ENCODE measurements at regions not wholly inside any gene's neighbourhood (a gene's known extent, or its start where the extent isn't known, plus 50 kb on each side); places are given as distances from the start of the nearest gene placed in this dataset.

GRCh38 chr2:120435671-120436459 is 89.9 kb downstream of the INHBB start:
- H3K4me1 ChIP-seq (ENCODE audit: control insufficient read depth in 2 of 2, insufficient read depth in 1 of 2, low read depth in 1 of 2, low read length in 2 of 2), result no peaks in the 10 kb centered on the region
- H2AFZ ChIP-seq (ENCODE audit: low read length), result no peak overlapping the region
- peak overlapping the region; percentile 63 for H3K18ac ChIP-seq (ENCODE audit: low read length)
- H2BK120ac ChIP-seq (ENCODE audit: low read depth, low read length), result no peak overlapping the region
- H3K4me2 ChIP-seq (ENCODE audit: insufficient read depth, low read length, poor library complexity, severe bottlenecking), result no peak overlapping the region
- no peak overlapping the region for H4K91ac ChIP-seq (ENCODE audit: low read depth, low read length, poor library complexity)
- H3K36me3 ChIP-seq (replicated peaks in 1 of 2; ENCODE audit: control insufficient read depth in 2 of 2, insufficient read depth in 2 of 2, low read length in 2 of 2), result no peaks in the 10 kb centered on the region
- DNase-seq (ENCODE audit: low spot score), result no peak
- H2BK12ac ChIP-seq (ENCODE audit: low read length), result no peak overlapping the region
- H3K14ac ChIP-seq (ENCODE audit: low read length), result no peak overlapping the region
- H3K27ac ChIP-seq (replicated peaks; ENCODE audit: low read length), result no peak overlapping the region
- H3K27me3 ChIP-seq (ENCODE audit: control insufficient read depth in 3 of 3, insufficient read depth in 3 of 3, low read depth in 1 of 3, low read length in 3 of 3), result peaks cover 0 to 82% (median 22%) of the 10 kb centered on the region in 3 experiments
- no peaks in the 10 kb centered on the region for H3K9me3 ChIP-seq (replicated peaks in 1 of 2; ENCODE audit: control insufficient read depth in 2 of 2, insufficient read depth in 1 of 2, low read depth in 1 of 2, low read length in 2 of 2)
- H4K8ac ChIP-seq (ENCODE audit: low read depth, low read length), result no peak overlapping the region
- H3K4me3 ChIP-seq (ENCODE audit: low read length in 2 of 2), result no peak overlapping the region
- peak overlapping the region; percentile 61 for H2AK5ac ChIP-seq (ENCODE audit: low read depth, low read length)
- no peak overlapping the region for H3K9ac ChIP-seq (ENCODE audit: low read depth, low read length, poor library complexity)
- H2BK15ac ChIP-seq (ENCODE audit: low read length), result peak overlapping the region; percentile 61
- H2BK5ac ChIP-seq (ENCODE audit: low read length), result no peak overlapping the region
- no CpG with 5 or more reads among the region's 11 CpGs for WGBS, 2 donors (ENCODE audit: extremely low coverage in 2 of 2, insufficient read length in 2 of 2, insufficient replicate concordance in 1 of 2)
- no peaks in the 10 kb centered on the region for H3K79me1 ChIP-seq (ENCODE audit: low read depth, low read length)
- peak overlapping the region; percentile 49 for H3K23ac ChIP-seq (ENCODE audit: low read depth, low read length, poor library complexity)
- H3K4ac ChIP-seq (ENCODE audit: low read length), result peak overlapping the region; percentile 30

GRCh38 chr2:120436460-120436739 is 90.5 kb downstream of the INHBB start:
- Histone ChIP-seq H2BK12ac (ENCODE audit: low read length) (no peak overlapping the region), H3K27me3 (ENCODE audit: control insufficient read depth in 3 of 3, insufficient read depth in 3 of 3, low read depth in 1 of 3, low read length in 3 of 3) (peaks cover 0 to 83% (median 27%) of the 10 kb centered on the region in 3 experiments), H2AFZ (ENCODE audit: low read length) (no peak overlapping the region), H3K9ac (ENCODE audit: low read depth, low read length, poor library complexity) (no peak overlapping the region), H4K8ac (ENCODE audit: low read depth, low read length) (no peak overlapping the region), H3K23ac (ENCODE audit: low read depth, low read length, poor library complexity) (no peak overlapping the region), H3K9me3 (replicated peaks in 1 of 2; ENCODE audit: control insufficient read depth in 2 of 2, insufficient read depth in 1 of 2, low read depth in 1 of 2, low read length in 2 of 2) (no peaks in the 10 kb centered on the region), H3K36me3 (replicated peaks in 1 of 2; ENCODE audit: control insufficient read depth in 2 of 2, insufficient read depth in 2 of 2, low read length in 2 of 2) (no peaks in the 10 kb centered on the region), H2BK5ac (ENCODE audit: low read length) (no peak overlapping the region), H3K4me1 (ENCODE audit: control insufficient read depth in 2 of 2, insufficient read depth in 1 of 2, low read depth in 1 of 2, low read length in 2 of 2) (peaks cover 0 to 4% of the 10 kb centered on the region in 2 donors), H3K27ac (replicated peaks; ENCODE audit: low read length) (no peak overlapping the region), H3K14ac (ENCODE audit: low read length) (no peak overlapping the region), H3K18ac (ENCODE audit: low read length) (no peak overlapping the region), H2BK120ac (ENCODE audit: low read depth, low read length) (no peak overlapping the region), H3K79me1 (ENCODE audit: low read depth, low read length) (no peaks in the 10 kb centered on the region), H2BK15ac (ENCODE audit: low read length) (no peak overlapping the region), H3K4me3 (ENCODE audit: low read length in 2 of 2) (no peak overlapping the region), H4K91ac (ENCODE audit: low read depth, low read length, poor library complexity) (no peak overlapping the region), H3K4me2 (ENCODE audit: insufficient read depth, low read length, poor library complexity, severe bottlenecking) (no peak overlapping the region), H3K4ac (ENCODE audit: low read length) (no peak overlapping the region), H2AK5ac (ENCODE audit: low read depth, low read length) (no peak overlapping the region)
- DNase-seq (ENCODE audit: low spot score), result no peak
- WGBS, 2 donors (ENCODE audit: extremely low coverage in 2 of 2, insufficient read length in 2 of 2, insufficient replicate concordance in 1 of 2), result no CpG with 5 or more reads among the region's 1 CpG

GRCh38 chr2:120436885-120437603 is 91.1 kb downstream of the INHBB start:
- Histone ChIP-seq H3K4me3 (ENCODE audit: low read length in 2 of 2) (no peak overlapping the region), H4K8ac (ENCODE audit: low read depth, low read length) (no peak overlapping the region), H3K36me3 (replicated peaks in 1 of 2; ENCODE audit: control insufficient read depth in 2 of 2, insufficient read depth in 2 of 2, low read length in 2 of 2) (no peaks in the 10 kb centered on the region), H3K14ac (ENCODE audit: low read length) (no peak overlapping the region), H3K9me3 (replicated peaks in 1 of 2; ENCODE audit: control insufficient read depth in 2 of 2, insufficient read depth in 1 of 2, low read depth in 1 of 2, low read length in 2 of 2) (no peaks in the 10 kb centered on the region), H2AK5ac (ENCODE audit: low read depth, low read length) (no peak overlapping the region), H3K27ac (replicated peaks; ENCODE audit: low read length) (no peak overlapping the region), H3K79me1 (ENCODE audit: low read depth, low read length) (no peaks in the 10 kb centered on the region), H3K4me2 (ENCODE audit: insufficient read depth, low read length, poor library complexity, severe bottlenecking) (no peak overlapping the region), H4K91ac (ENCODE audit: low read depth, low read length, poor library complexity) (no peak overlapping the region), H3K9ac (ENCODE audit: low read depth, low read length, poor library complexity) (no peak overlapping the region), H3K18ac (ENCODE audit: low read length) (no peak overlapping the region), H2BK12ac (ENCODE audit: low read length) (no peak overlapping the region), H2BK5ac (ENCODE audit: low read length) (no peak overlapping the region), H2BK120ac (ENCODE audit: low read depth, low read length) (no peak overlapping the region), H3K4ac (ENCODE audit: low read length) (no peak overlapping the region), H2AFZ (ENCODE audit: low read length) (no peak overlapping the region), H3K4me1 (ENCODE audit: control insufficient read depth in 2 of 2, insufficient read depth in 1 of 2, low read depth in 1 of 2, low read length in 2 of 2) (peaks cover 0 to 7% of the 10 kb centered on the region in 2 donors), H3K27me3 (ENCODE audit: control insufficient read depth in 3 of 3, insufficient read depth in 3 of 3, low read depth in 1 of 3, low read length in 3 of 3) (peaks cover 0 to 83% (median 33%) of the 10 kb centered on the region in 3 experiments), H3K23ac (ENCODE audit: low read depth, low read length, poor library complexity) (no peak overlapping the region), H2BK15ac (ENCODE audit: low read length) (no peak overlapping the region)
- WGBS, 2 donors (ENCODE audit: extremely low coverage in 2 of 2, insufficient read length in 2 of 2, insufficient replicate concordance in 1 of 2), result no CpG with 5 or more reads among the region's 7 CpGs
- DNase-seq (ENCODE audit: low spot score), result no peak

GRCh38 chr2:120437604-120438000 is 91.7 kb downstream of the INHBB start:
- H3K4ac ChIP-seq (ENCODE audit: low read length), result no peak overlapping the region
- peaks cover 0 to 11% of the 10 kb centered on the region in 2 donors for H3K4me1 ChIP-seq (ENCODE audit: control insufficient read depth in 2 of 2, insufficient read depth in 1 of 2, low read depth in 1 of 2, low read length in 2 of 2)
- peak overlapping the region; percentile 29 for H3K23ac ChIP-seq (ENCODE audit: low read depth, low read length, poor library complexity)
- no peak overlapping the region for H4K91ac ChIP-seq (ENCODE audit: low read depth, low read length, poor library complexity)
- no peaks in the 10 kb centered on the region for H3K36me3 ChIP-seq (replicated peaks in 1 of 2; ENCODE audit: control insufficient read depth in 2 of 2, insufficient read depth in 2 of 2, low read length in 2 of 2)
- H2BK12ac ChIP-seq (ENCODE audit: low read length), result no peak overlapping the region
- H2AK5ac ChIP-seq (ENCODE audit: low read depth, low read length), result peak overlapping the region; percentile 4
- no peak overlapping the region for H3K18ac ChIP-seq (ENCODE audit: low read length)
- no peak overlapping the region for H3K27ac ChIP-seq (replicated peaks; ENCODE audit: low read length)
- no peak overlapping the region for H2BK120ac ChIP-seq (ENCODE audit: low read depth, low read length)
- no peak overlapping the region for H3K9ac ChIP-seq (ENCODE audit: low read depth, low read length, poor library complexity)
- H3K14ac ChIP-seq (ENCODE audit: low read length), result peak overlapping the region; percentile 25
- no peak overlapping the region for H2BK5ac ChIP-seq (ENCODE audit: low read length)
- no peak overlapping the region for H3K4me3 ChIP-seq (ENCODE audit: low read length in 2 of 2)
- no peaks in the 10 kb centered on the region for H3K9me3 ChIP-seq (replicated peaks in 1 of 2; ENCODE audit: control insufficient read depth in 2 of 2, insufficient read depth in 1 of 2, low read depth in 1 of 2, low read length in 2 of 2)
- H3K79me1 ChIP-seq (ENCODE audit: low read depth, low read length), result no peaks in the 10 kb centered on the region
- no peak for DNase-seq (ENCODE audit: low spot score)
- no peak overlapping the region for H2AFZ ChIP-seq (ENCODE audit: low read length)
- H4K8ac ChIP-seq (ENCODE audit: low read depth, low read length), result no peak overlapping the region
- peaks cover 3 to 86% (median 38%) of the 10 kb centered on the region in 3 experiments for H3K27me3 ChIP-seq (ENCODE audit: control insufficient read depth in 3 of 3, insufficient read depth in 3 of 3, low read depth in 1 of 3, low read length in 3 of 3)
- WGBS, 2 donors (ENCODE audit: extremely low coverage in 2 of 2, insufficient read length in 2 of 2, insufficient replicate concordance in 1 of 2), result no CpG with 5 or more reads among the region's 10 CpGs
- H3K4me2 ChIP-seq (ENCODE audit: insufficient read depth, low read length, poor library complexity, severe bottlenecking), result no peak overlapping the region
- H2BK15ac ChIP-seq (ENCODE audit: low read length), result no peak overlapping the region

Measured in neuronal stem cell (in vitro differentiated cells).